ENCODE measurements at regions not wholly inside any gene's neighbourhood (a gene's known extent, or its start where the extent isn't known, plus 50 kb on each side); places are given as distances from the start of the nearest gene placed in this dataset.
"Not testable (repeated sequence)": the region's sequence is repeated elsewhere in the genome, so short reads cannot be mapped to it uniquely, and the experiment has no call there.

DNA sequence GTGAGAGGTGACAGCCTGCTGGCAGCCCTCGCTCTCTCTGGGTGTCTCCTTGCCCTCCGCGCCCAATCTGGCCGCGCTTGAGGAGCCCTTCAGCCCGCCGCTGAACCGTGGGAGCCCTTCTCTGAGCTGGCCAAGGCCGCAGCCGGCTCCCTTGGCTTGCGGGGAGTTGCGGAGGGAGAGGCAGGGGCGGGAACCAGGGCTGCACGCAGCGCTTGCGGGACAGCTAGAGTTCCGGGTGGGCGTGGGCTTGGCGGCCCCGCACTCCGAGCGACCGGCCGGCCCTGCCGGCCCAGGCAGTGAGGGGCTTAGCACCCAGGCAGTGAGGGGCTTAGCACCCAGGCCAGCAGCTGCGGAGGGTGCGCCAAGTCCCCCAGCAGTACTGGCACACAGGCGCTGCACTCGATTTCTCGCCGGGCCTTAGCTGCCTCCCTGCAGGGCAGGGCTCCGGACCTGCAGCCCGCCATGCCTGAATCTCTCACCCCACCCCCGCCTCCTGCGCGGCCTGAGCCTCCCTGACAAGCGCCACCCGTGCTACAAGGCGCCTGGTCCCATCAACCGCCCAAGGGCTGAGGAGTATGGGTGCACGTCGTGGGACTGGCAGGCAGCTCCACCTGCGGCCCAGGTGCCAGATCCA is 1526.1 kb downstream of the FAM181B start:
- DNase-seq (ENCODE audit: low read depth, low spot score) = no peak

- DNase-seq (ENCODE audit: low read depth, low spot score) = no peak
Measured at GRCh38 chr11:81203876-81204275, 1529.8 kb downstream of the FAM181B start.

DNA sequence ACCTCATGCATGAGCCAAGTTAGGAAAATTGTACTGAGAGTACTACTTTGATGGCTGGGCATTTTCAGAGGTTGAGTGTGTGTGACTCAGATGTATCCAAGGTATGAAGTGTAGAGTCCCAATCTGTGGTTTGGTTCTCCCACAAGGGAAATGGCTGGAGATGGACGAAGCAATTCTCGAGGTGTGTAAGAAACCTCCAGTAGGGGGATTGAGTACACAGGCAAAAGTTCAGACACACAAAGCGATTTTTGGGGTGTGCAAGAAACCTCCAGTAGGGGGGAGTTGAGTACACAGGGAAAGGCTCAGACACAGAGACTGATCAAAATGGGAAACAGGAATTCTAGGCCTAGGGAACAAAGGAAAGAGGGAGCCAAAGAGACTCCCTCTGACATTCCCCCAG is 1536.3 kb downstream of the FAM181B start:
- DNase-seq (ENCODE audit: low read depth, low spot score) = no peak

- DNase-seq (ENCODE audit: low read depth, low spot score) = no peak
Measured at GRCh38 chr11:81192516-81192915, 1541.1 kb downstream of the FAM181B start.

- no peak for DNase-seq (ENCODE audit: low read depth, low spot score)
Measured at GRCh38 chr11:81190546-81190945, 1543.1 kb downstream of the FAM181B start.

DNA sequence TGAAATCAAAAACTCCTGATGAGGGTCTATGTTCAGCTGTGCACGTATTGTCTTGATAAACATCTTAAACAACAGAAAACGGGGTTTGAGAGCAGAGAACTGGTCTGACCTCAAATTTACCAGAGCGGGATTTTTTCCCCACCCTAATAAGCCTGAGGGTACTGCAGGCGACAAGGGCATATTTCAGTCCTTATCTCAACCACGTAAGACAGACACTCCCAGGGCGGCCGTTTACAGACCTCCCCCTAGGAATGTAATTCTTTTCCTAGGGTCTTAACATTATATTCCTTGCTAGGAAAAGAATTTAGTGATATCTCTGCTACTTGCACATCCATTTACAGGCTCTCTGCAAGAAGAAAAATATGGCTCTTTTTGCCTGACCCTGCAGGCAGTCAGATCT is 1546.6 kb downstream of the FAM181B start:
- not testable (repeated sequence) for DNase-seq (ENCODE audit: low read depth, low spot score)

GRCh38 chr11:81174646-81175330 is 1558.9 kb downstream of the FAM181B start:
- no peak for DNase-seq (ENCODE audit: low read depth, low spot score)

DNA sequence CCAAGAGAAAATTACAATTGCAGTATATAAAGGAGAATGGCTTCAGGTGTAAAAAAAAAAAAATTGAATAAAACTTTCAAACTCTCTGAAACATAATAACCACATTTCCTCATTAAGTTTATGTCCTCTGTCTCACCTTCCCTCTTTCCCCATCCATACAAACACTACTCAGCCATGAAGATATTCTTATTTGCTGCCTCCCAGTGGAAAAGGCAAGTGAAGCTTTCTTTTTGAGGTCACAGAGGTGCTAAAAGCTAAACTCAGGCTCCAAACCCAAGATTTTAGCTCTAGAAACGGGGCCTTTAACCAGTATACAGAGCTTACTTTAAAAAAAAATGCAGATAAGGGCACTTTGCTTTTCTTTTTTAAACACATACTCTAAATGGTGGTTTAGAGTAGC is 1568.5 kb downstream of the FAM181B start:
- DNase-seq (ENCODE audit: low read depth, low spot score) = no peak

GRCh38 chr11:81159900-81160299 is 1573.8 kb downstream of the FAM181B start:
- DNase-seq (ENCODE audit: low read depth, low spot score) = no peak

GRCh38 chr11:81135570-81135969 is 1598.1 kb downstream of the FAM181B start:
- DNase-seq (ENCODE audit: low read depth, low spot score) = no peak

DNA sequence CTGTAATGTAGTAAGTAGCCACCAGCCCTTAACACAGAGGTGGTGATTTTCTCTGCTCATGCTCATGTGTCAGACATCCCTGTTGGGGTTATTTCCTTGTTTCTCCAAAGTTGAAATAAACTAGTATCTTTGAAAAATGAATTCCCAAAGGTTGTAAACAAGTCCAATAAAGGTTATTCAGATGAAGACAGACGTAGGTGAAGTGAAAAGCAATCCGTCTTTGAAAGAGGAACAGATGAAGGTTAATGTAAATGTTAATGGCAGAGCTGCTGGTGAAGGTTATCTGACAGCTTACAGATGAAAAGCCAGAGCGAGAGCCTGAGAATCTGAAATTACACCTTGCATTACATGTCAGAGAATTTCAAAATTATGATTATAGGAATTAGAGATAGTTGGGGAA is 1604.0 kb downstream of the FAM181B start:
- DNase-seq (ENCODE audit: low read depth, low spot score) = no peak

DNA sequence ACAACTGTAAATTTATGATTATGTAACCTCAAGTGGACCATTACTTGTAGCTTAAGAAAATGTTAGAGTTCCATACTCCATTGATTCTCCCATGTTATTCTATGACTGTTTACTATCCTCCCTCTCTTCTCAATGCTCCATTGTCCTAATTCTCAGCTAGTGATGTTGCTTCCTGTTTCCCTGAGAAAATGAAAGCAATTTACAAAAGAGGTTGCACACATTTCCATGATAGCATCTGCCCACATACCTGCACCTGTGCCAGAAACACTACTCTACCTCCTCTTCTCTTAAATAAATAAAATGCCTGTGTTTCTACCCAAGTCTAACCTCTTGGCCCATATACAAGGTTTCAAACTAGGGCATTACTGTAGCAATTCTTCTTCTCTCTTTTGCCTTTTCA is 1620.9 kb downstream of the FAM181B start:
- no peak for DNase-seq (ENCODE audit: low read depth, low spot score)

GRCh38 chr11:81104051-81104450 is 1629.6 kb downstream of the FAM181B start:
- no peak for DNase-seq (ENCODE audit: low read depth, low spot score)

- no peak for DNase-seq (ENCODE audit: low read depth, low spot score)
Measured at GRCh38 chr11:81098471-81098870, 1635.2 kb downstream of the FAM181B start.

- DNase-seq (ENCODE audit: low read depth, low spot score) = no peak
Measured at GRCh38 chr11:81092522-81092921, 1641.1 kb downstream of the FAM181B start.

GRCh38 chr11:81089242-81089641 is 1644.4 kb downstream of the FAM181B start:
- DNase-seq (ENCODE audit: low read depth, low spot score) = no peak

GRCh38 chr11:81080476-81080875 is 1639.6 kb upstream of the TENM4 start:
- DNase-seq (ENCODE audit: low read depth, low spot score) = no peak

GRCh38 chr11:81072273-81072672 is 1631.4 kb upstream of the TENM4 start:
- DNase-seq (ENCODE audit: low read depth, low spot score) = no peak

- no peak for DNase-seq (ENCODE audit: low read depth, low spot score)
Measured at GRCh38 chr11:81071606-81072005, 1630.8 kb upstream of the TENM4 start.

GRCh38 chr11:81070948-81071347 is 1630.1 kb upstream of the TENM4 start:
- DNase-seq (ENCODE audit: low read depth, low spot score) = no peak

DNA sequence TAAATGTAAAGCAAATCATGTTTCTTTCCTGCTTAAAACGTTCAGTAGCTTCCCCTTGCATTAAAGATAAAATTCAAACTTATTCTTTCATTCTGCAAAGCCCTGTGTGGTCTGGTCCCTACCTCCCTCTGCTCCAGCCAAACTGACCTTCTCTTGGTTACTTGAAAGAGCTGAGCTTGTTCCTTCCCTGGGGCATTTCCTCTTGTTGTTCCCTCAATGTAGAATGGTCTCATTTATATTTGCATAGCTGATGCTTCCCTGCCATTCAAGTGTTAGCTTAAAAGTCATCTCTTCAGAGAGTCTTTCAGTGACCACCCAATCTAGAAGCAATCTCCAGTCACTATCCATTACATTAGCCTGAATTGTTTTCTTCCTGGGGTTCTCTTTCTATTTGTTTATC is 1618.5 kb upstream of the TENM4 start:
- DNase-seq (ENCODE audit: low read depth, low spot score) = no peak

DNA sequence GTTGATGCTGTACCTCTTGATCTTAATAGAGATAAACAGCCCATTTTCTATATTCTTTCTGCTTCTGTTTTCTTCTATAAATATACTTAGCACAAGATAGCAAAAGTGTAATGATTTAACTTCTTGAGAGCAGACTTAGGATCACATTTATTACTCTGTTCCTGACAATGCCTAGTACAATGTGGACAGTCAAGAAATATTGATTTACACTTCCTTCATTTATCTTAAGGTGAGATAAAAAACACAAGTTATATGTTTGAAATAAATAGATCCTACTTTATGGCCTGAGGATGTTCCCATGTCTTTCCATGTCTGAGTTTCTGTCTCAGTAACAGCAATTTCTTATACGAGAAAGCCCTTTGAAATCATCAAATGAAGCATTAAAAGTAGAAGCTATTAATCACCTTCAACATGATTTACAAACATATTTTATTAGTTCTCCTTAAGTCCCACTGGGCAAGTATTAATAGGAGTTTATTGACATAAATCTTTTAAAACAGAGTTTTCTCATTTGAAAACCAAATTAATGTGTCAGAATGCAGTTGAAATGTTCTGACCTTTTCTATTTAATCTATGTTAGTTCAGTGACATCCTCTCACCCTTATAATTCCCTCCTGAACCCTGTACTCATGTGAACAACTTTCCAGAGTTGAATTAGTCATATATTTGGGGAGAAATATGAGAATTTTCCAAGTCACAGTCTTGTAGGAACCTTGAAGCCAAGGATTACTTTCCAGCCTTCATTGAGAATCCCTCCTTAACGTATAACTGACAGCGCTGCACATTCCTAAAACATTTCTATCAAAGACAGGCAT is 1611.7 kb upstream of the TENM4 start:
- DNase-seq (ENCODE audit: low read depth, low spot score) = no peak
